ENCODE measurements at regions not wholly inside any gene's neighbourhood (a gene's known extent, or its start where the extent isn't known, plus 50 kb on each side); places are given as distances from the start of the nearest gene placed in this dataset.

GRCh38 chr3:116618930-116619329, 90.6 kb upstream of the TUSC7 start:
- Histone ChIP-seq H3K18ac (ENCODE audit: extremely low read depth, low read length) (no peak overlapping the region), H3K79me2 (ENCODE audit: control insufficient read depth in 1 of 2, insufficient read depth in 2 of 2, low read length in 2 of 2) (no peaks in the 10 kb centered on the region), H3K79me1 (ENCODE audit: low read depth, low read length) (no peaks in the 10 kb centered on the region), H3K9me3 (ENCODE audit: insufficient read depth in 2 of 2, low read depth in 1 of 2, low read length in 1 of 2) (no peaks in the 10 kb centered on the region; a peak in 1 of 4 replicates), H3K23me2 (ENCODE audit: low read depth, low read length) (no peaks in the 10 kb centered on the region), H2BK20ac (ENCODE audit: low read length) (no peak overlapping the region), H2BK12ac (ENCODE audit: low read depth, low read length) (no peak overlapping the region), H4K8ac (ENCODE audit: extremely low read depth, insufficient read depth, low read length) (no peak overlapping the region), H3K56ac (replicated peaks; ENCODE audit: insufficient read length, low read depth, low read length) (no peak overlapping the region), H2AK5ac (ENCODE audit: low read depth, low read length) (no peak overlapping the region), H2BK15ac (ENCODE audit: low read length) (no peak overlapping the region), H2AFZ (ENCODE audit: low read length) (no peak overlapping the region; the same call in 1 of the 2 replicates), H3K14ac (ENCODE audit: insufficient read length) (no peak overlapping the region), H4K5ac (ENCODE audit: insufficient read length, low read depth, low read length) (no peak overlapping the region), H3K27ac (ENCODE audit: low read depth, low read length) (no peak overlapping the region), H4K91ac (replicated peaks; ENCODE audit: insufficient read length, low read length) (no peak overlapping the region), H3K27me3 (replicated peaks in 1 of 4; ENCODE audit: control insufficient read depth in 3 of 4, extremely low read depth in 1 of 4, insufficient read depth in 3 of 4, low read length in 3 of 4) (peaks cover 0 to 2% (median 0%) of the 10 kb centered on the region in 4 experiments; a peak in 1 of 7 replicates), H3K4me2 (ENCODE audit: insufficient read depth in 1 of 2, low read depth in 2 of 2, low read length in 2 of 2) (no peak overlapping the region), H3K4me3 (ENCODE audit: extremely low read depth in 1 of 4, insufficient read depth in 2 of 4, low read depth in 3 of 4, low read length in 4 of 4) (no peak overlapping the region), H3K9ac (replicated peaks in 1 of 4; ENCODE audit: extremely low read depth in 1 of 4, low read depth in 3 of 4, low read length in 3 of 4) (no peak overlapping the region), H2BK120ac (replicated peaks; ENCODE audit: low read depth, low read length) (no peak overlapping the region), H3K36me3 (ENCODE audit: control insufficient read depth in 2 of 4, insufficient read depth in 4 of 4, low read length in 3 of 4) (no peaks in the 10 kb centered on the region), H3K4ac (replicated peaks; ENCODE audit: insufficient read length, low read depth, low read length) (no peak overlapping the region), H3K4me1 (replicated peaks in 1 of 4; ENCODE audit: control insufficient read depth in 3 of 4, insufficient read depth in 4 of 4, low read length in 3 of 4) (no peaks in the 10 kb centered on the region), H4K20me1 (replicated peaks in 1 of 2; ENCODE audit: control insufficient read depth in 1 of 2, insufficient read depth in 2 of 2, low read length in 2 of 2) (no peaks in the 10 kb centered on the region), H3K23ac (ENCODE audit: insufficient read length) (no peak overlapping the region), H2BK5ac (ENCODE audit: low read depth, low read length) (no peak overlapping the region)
- no peak for DNase-seq (ENCODE audit: low read depth in 1 of 2, low spot score in 2 of 2)
- POLR2A ChIA-PET (ENCODE audit: partially characterized antibody), result no interaction called here
- FAIRE-seq, result no peak
- 92% methylated on average over 2 of the region's 2 CpGs; no CpG with 5 or more reads in 1 of the 2 experiments for WGBS, 2 experiments (ENCODE audit: extremely low coverage in 1 of 2, insufficient coverage in 1 of 2, insufficient read length in 1 of 2, insufficient replicate concordance in 2 of 2, low coverage in 1 of 2, low lambda C conversion rate in 2 of 2, missing lambda C conversion rate in 1 of 2)
- TF ChIP-seq RAD21 (IDR thresholded peaks at IDR 0.05 in 1 of 2, conservative IDR thresholded peaks at IDR 0.05 in 1 of 2; ENCODE audit: low read depth in 2 of 2, low read length in 2 of 2) (no peak), HDAC2 (IDR thresholded peaks at IDR 0.05; ENCODE audit: borderline replicate concordance in 1 of 2, low read depth in 2 of 2, low read length in 2 of 2) (no peak), TAF7 (optimal IDR thresholded peaks at IDR 0.05; ENCODE audit: borderline replicate concordance, low read depth, low read length) (no peak), EP300 (IDR thresholded peaks at IDR 0.05; ENCODE audit: borderline replicate concordance in 1 of 2, low read depth in 2 of 2, low read length in 2 of 2) (no peak), HDAC6 (IDR thresholded peaks at IDR 0.05; ENCODE audit: low read depth, low read length) (no peak), ATF3 (IDR thresholded peaks at IDR 0.05; ENCODE audit: insufficient read depth, low read depth, low read length) (no peak), SIN3A (conservative IDR thresholded peaks at IDR 0.05 in 1 of 2, IDR thresholded peaks at IDR 0.05 in 1 of 2; ENCODE audit: low read depth in 1 of 2, low read length in 2 of 2) (no peak), KDM5A (IDR thresholded peaks at IDR 0.05; ENCODE audit: low read length) (no peak), NRF1 (IDR thresholded peaks at IDR 0.05; ENCODE audit: low read depth, low read length) (no peak), CTBP2 (IDR thresholded peaks at IDR 0.05; ENCODE audit: borderline replicate concordance, insufficient read depth, insufficient read length, low read length) (no peak)
- CTCF ChIA-PET (ENCODE audit: partially characterized antibody), result interaction anchor here (0.7 to 1.3 kb wide), 2 partner anchors 12 to 139 kb away, joined by 4 to 5 read pairs; no protein-coding TSS in a partner anchor

All from H1 (cell line).